ENCODE measurements at regions not wholly inside any gene's neighbourhood (a gene's known extent, or its start where the extent isn't known, plus 50 kb on each side); places are given as distances from the start of the nearest gene placed in this dataset.

DNA sequence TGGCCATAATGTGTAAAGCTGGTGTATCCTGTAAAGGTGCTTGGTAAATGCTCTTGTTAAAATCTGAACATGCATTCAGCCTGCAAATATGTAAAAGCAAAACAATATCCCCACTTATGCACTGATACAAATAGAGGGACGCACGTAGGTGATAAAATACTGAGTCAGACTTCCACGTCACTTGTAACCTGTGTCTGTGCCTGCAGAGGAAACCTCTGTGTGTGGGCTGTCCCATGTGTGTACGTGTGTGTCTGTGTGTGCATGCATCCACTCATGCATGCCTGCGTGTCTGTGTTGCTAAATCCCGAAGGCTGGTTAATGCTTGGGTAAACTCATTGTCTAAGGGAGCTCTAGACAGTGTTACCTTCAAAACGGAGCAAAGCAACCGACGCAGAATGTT, 68.9 kb downstream of the KLF6 start:
- Histone ChIP-seq H3K4me1 (ENCODE audit: control insufficient read depth, low read length) (no peaks in the 10 kb centered on the region), H3K4me2 (ENCODE audit: low read length) (no peak overlapping the region), H3F3A (ENCODE audit: control insufficient read depth, insufficient read depth) (no peaks in the 10 kb centered on the region), H3K9me3 (ENCODE audit: control insufficient read depth, insufficient read depth, low read length) (no peaks in the 10 kb centered on the region), H3K27me3 (ENCODE audit: control insufficient read depth, low read length) (no peaks in the 10 kb centered on the region), H3K27ac (ENCODE audit: low read depth, low read length) (no peak overlapping the region), H3K9me2 (replicated peaks; ENCODE audit: control insufficient read depth, low read length) (no peaks in the 10 kb centered on the region), H4K20me1 (ENCODE audit: control insufficient read depth, insufficient read depth, low read depth, low read length) (no peaks in the 10 kb centered on the region), H3K4me3 (ENCODE audit: low read length) (no peak overlapping the region), H3K79me2 (ENCODE audit: control insufficient read depth, low read length) (no peaks in the 10 kb centered on the region), H3K36me3 (ENCODE audit: control insufficient read depth, low read length) (no peaks in the 10 kb centered on the region)
- TF ChIP-seq, protein P1, sequence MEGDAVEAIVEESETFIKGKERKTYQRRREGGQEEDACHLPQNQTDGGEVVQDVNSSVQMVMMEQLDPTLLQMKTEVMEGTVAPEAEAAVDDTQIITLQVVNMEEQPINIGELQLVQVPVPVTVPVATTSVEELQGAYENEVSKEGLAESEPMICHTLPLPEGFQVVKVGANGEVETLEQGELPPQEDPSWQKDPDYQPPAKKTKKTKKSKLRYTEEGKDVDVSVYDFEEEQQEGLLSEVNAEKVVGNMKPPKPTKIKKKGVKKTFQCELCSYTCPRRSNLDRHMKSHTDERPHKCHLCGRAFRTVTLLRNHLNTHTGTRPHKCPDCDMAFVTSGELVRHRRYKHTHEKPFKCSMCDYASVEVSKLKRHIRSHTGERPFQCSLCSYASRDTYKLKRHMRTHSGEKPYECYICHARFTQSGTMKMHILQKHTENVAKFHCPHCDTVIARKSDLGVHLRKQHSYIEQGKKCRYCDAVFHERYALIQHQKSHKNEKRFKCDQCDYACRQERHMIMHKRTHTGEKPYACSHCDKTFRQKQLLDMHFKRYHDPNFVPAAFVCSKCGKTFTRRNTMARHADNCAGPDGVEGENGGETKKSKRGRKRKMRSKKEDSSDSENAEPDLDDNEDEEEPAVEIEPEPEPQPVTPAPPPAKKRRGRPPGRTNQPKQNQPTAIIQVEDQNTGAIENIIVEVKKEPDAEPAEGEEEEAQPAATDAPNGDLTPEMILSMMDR (IDR thresholded peaks at IDR 0.05; ENCODE audit: low read depth, low read length, poor library complexity, severe bottlenecking): no peak
- TF ChIP-seq EZH2phosphoT487 (IDR thresholded peaks at IDR 0.05; ENCODE audit: borderline replicate concordance, low read length): no peak

DNA sequence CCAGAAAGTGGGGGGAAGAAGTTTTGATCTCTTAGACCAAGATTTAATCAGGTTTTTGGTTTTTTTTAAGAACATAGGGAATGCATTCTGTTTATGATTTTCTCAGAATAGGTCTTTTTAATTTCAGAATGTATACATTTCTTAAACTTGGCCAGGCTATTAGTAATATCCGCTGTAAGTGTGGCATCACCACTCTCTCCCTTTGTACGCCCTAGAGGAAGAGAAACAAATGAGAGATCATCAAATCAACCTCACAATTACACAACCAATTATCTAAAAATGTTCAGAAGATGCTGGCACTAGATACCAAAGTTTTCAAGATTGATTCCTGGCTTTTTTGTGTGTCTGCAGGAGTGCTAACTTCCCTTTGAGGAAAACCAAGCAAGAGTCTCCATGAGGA, 70.0 kb downstream of the KLF6 start:
- Histone ChIP-seq H4K20me1 (ENCODE audit: control insufficient read depth, insufficient read depth, low read depth, low read length) (no peaks in the 10 kb centered on the region), H3K4me1 (ENCODE audit: control insufficient read depth, low read length) (no peaks in the 10 kb centered on the region), H3K27ac (ENCODE audit: low read depth, low read length) (no peak overlapping the region), H3K36me3 (ENCODE audit: control insufficient read depth, low read length) (no peaks in the 10 kb centered on the region), H3F3A (ENCODE audit: control insufficient read depth, insufficient read depth) (no peaks in the 10 kb centered on the region), H3K4me3 (ENCODE audit: low read length) (no peak overlapping the region), H3K4me2 (ENCODE audit: low read length) (no peak overlapping the region), H3K27me3 (ENCODE audit: control insufficient read depth, low read length) (no peaks in the 10 kb centered on the region), H3K9me3 (ENCODE audit: control insufficient read depth, insufficient read depth, low read length) (no peaks in the 10 kb centered on the region), H3K9me2 (replicated peaks; ENCODE audit: control insufficient read depth, low read length) (no peaks in the 10 kb centered on the region), H3K79me2 (ENCODE audit: control insufficient read depth, low read length) (no peaks in the 10 kb centered on the region)
- TF ChIP-seq EZH2phosphoT487 (IDR thresholded peaks at IDR 0.05; ENCODE audit: borderline replicate concordance, low read length): no peak
- TF ChIP-seq, protein P1 (IDR thresholded peaks at IDR 0.05; ENCODE audit: low read depth, low read length, poor library complexity, severe bottlenecking): no peak

DNA sequence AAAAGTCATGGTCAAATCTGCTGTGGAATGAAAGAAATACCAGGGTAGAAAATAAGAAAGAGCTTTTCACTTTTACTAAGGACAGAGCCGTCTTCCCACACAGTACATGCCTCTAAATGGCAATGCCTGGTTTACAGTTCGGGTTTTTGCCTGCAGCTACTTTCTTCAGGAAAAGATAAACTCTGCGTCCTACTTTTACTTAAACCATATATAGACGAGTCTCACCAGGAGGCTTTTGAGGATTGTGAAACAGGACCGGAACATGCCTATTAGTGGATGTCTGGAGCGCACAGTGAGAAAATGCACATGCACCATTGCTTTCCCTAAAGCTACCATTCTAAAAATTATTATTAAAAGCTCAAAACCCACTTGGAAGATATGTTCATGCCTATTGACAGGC, 70.5 kb downstream of the KLF6 start:
- Histone ChIP-seq H3K36me3 (ENCODE audit: control insufficient read depth, low read length) (no peaks in the 10 kb centered on the region), H3K9me3 (ENCODE audit: control insufficient read depth, insufficient read depth, low read length) (no peaks in the 10 kb centered on the region), H4K20me1 (ENCODE audit: control insufficient read depth, insufficient read depth, low read depth, low read length) (no peaks in the 10 kb centered on the region), H3K79me2 (ENCODE audit: control insufficient read depth, low read length) (no peaks in the 10 kb centered on the region), H3K4me2 (ENCODE audit: low read length) (no peak overlapping the region), H3K4me3 (ENCODE audit: low read length) (no peak overlapping the region), H3K9me2 (replicated peaks; ENCODE audit: control insufficient read depth, low read length) (no peaks in the 10 kb centered on the region), H3K4me1 (ENCODE audit: control insufficient read depth, low read length) (no peaks in the 10 kb centered on the region), H3K27me3 (ENCODE audit: control insufficient read depth, low read length) (no peaks in the 10 kb centered on the region), H3F3A (ENCODE audit: control insufficient read depth, insufficient read depth) (no peaks in the 10 kb centered on the region), H3K27ac (ENCODE audit: low read depth, low read length) (no peak overlapping the region)
- no peak for TF ChIP-seq EZH2phosphoT487 (IDR thresholded peaks at IDR 0.05; ENCODE audit: borderline replicate concordance, low read length)

DNA sequence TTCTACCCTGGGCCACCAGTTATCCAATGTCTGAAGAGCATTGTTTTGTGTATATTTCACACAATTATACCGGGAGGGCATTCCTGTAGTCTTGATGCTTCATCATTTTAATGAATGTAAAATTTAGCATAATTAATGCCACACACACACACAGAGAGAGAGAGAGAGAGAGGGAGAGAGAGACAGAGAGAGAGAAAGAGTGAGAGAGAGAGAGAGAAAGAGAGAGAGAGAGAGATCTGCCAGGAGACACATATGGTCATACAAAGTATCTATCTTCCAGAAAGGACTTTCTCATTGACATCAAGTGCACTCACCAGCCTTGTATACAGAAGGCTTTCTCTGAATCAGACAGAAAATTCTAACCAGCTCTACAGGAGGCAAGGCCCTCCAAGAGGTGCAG, 72.3 kb downstream of the KLF6 start:
- no peaks in the 10 kb centered on the region for H3K79me2 ChIP-seq (ENCODE audit: control insufficient read depth, low read length)
- H3K4me1 ChIP-seq (ENCODE audit: control insufficient read depth, low read length): no peaks in the 10 kb centered on the region
- no peaks in the 10 kb centered on the region for H3K36me3 ChIP-seq (ENCODE audit: control insufficient read depth, low read length)
- H3K27ac ChIP-seq (ENCODE audit: low read depth, low read length): no peak overlapping the region
- H3K9me3 ChIP-seq (ENCODE audit: control insufficient read depth, insufficient read depth, low read length): no peaks in the 10 kb centered on the region
- no peak overlapping the region for H3K4me2 ChIP-seq (ENCODE audit: low read length)
- H3K4me3 ChIP-seq (ENCODE audit: low read length): no peak overlapping the region
- H3K27me3 ChIP-seq (ENCODE audit: control insufficient read depth, low read length): no peaks in the 10 kb centered on the region
- H3K9me2 ChIP-seq (replicated peaks; ENCODE audit: control insufficient read depth, low read length): no peaks in the 10 kb centered on the region
- H4K20me1 ChIP-seq (ENCODE audit: control insufficient read depth, insufficient read depth, low read depth, low read length): no peaks in the 10 kb centered on the region
- TF ChIP-seq EZH2phosphoT487 (IDR thresholded peaks at IDR 0.05; ENCODE audit: borderline replicate concordance, low read length): no peak
- H3F3A ChIP-seq (ENCODE audit: control insufficient read depth, insufficient read depth): no peaks in the 10 kb centered on the region
